ENCODE measurements at regions not wholly inside any gene's neighbourhood (a gene's known extent, or its start where the extent isn't known, plus 50 kb on each side); places are given as distances from the start of the nearest gene placed in this dataset.

GRCh38 chr14:96702831-96703230, 94.4 kb upstream of the VRK1 start:
- Mint-ChIP-seq H3K27ac (ENCODE audit: unreplicated experiment) (no peak overlapping the region), H3K4me3 (ENCODE audit: low read depth, unreplicated experiment) (no peak overlapping the region), H3K27me3 (ENCODE audit: unreplicated experiment) (peaks cover 54% of the 10 kb centered on the region), H3K9me3 (ENCODE audit: low read depth, unreplicated experiment) (no peaks in the 10 kb centered on the region), H3K4me1 (ENCODE audit: low read depth, unreplicated experiment) (no peaks in the 10 kb centered on the region), H3K36me3 (ENCODE audit: insufficient read depth, unreplicated experiment) (no peaks in the 10 kb centered on the region)
- no TSS peak for BruUV-seq (replicated peaks)
- DNase-seq: no peak
- intact Hi-C loops (cut with micrococcal nuclease; ENCODE audit: unreplicated experiment): no loop called here
- CTCF ChIA-PET: interaction anchor here (0.8 kb wide), 1 partner anchor 11 kb away, joined by 4 read pairs; no protein-coding TSS in a partner anchor
- TF ChIP-seq CTCF (IDR thresholded peaks at IDR 0.05; ENCODE audit: unreplicated experiment): no peak

DNA sequence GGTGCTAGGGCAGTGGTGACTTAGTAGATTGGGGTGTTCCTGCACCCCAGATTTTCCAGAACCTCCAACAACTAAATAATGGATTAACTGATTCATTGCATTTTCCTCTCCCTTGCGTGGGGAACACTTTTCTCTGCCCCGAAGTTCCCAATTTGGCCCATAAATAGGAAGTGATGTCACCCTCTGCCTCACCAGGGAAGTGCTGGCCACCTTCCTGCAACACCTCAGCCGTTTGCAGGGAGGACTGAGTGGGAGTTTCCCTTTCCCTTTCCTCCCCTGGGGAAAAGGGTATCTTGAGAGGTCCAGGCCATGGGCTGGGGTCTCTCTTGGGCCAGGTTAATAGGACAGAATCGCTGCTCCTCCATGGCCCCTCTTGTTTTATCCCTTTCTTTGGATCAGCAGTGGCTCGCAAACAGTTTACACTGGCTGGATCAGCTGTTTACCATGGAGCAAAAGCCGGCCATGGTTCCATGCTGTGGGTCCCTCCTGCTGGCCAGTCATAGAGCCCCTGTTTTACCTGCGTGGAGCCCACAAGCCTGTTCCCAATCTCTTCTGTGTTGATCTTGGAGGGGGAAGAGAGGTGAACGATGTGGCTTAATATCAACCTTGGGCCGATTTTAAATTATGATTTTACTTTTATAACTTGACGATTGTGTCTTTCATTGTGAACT, 91.6 kb upstream of the VRK1 start:
- BruUV-seq (replicated peaks): no TSS peak
- no peak overlapping the region for H3K4me3 Mint-ChIP-seq (ENCODE audit: low read depth, unreplicated experiment)
- CTCF ChIA-PET: no interaction called here
- H3K4me1 Mint-ChIP-seq (ENCODE audit: low read depth, unreplicated experiment): no peaks in the 10 kb centered on the region
- H3K9me3 Mint-ChIP-seq (ENCODE audit: low read depth, unreplicated experiment): no peaks in the 10 kb centered on the region
- DNase-seq: no peak
- TF ChIP-seq CTCF (IDR thresholded peaks at IDR 0.05; ENCODE audit: unreplicated experiment): no peak
- intact Hi-C loops (cut with micrococcal nuclease; ENCODE audit: unreplicated experiment): no loop called here
- no peak overlapping the region for H3K27ac Mint-ChIP-seq (ENCODE audit: unreplicated experiment)
- H3K27me3 Mint-ChIP-seq (ENCODE audit: unreplicated experiment): peaks cover 46% of the 10 kb centered on the region
- no peaks in the 10 kb centered on the region for H3K36me3 Mint-ChIP-seq (ENCODE audit: insufficient read depth, unreplicated experiment)

- CTCF ChIA-PET: interaction anchor here (0.5 kb wide), 1 partner anchor 109 kb away, joined by 6 read pairs; no protein-coding TSS in a partner anchor
- H3K27me3 Mint-ChIP-seq (ENCODE audit: unreplicated experiment): peaks cover 59% of the 10 kb centered on the region
- H3K36me3 Mint-ChIP-seq (ENCODE audit: insufficient read depth, unreplicated experiment): no peaks in the 10 kb centered on the region
Observed at GRCh38 chr14:96706893-96707292, 90.3 kb upstream of the VRK1 start.

DNA sequence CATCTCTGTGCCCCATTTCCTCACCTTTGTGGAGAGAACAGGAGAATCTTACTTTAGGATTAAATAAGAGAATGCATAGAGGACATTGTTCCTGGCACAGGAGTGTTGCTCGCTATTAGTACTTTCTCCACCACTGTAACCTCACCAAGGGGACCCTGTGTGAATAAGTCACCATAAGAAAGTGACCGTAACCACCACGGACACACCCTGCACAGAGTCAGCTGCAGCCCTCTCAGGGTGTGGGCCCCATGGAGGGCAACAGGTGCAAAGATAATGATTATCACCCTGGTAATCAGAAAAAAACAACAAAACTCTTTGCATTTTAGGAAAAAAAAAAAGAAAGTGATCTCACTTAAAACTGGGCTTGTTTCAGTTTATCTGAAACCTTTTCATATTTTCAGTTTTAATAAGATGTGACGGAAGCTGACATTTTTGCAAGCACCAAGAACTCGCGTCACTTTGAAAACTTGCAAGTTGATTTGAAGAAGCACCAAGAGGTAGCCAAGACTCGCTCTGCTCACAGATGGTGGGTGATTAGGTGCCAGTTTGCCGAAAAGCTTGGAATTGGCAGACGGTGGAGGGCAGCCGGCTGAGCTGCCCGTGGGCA, 87.0 kb upstream of the VRK1 start:
- H3K4me1 Mint-ChIP-seq (ENCODE audit: low read depth, unreplicated experiment): no peaks in the 10 kb centered on the region
- no peak for DNase-seq
- peaks cover 60% of the 10 kb centered on the region for H3K27me3 Mint-ChIP-seq (ENCODE audit: unreplicated experiment)
- H3K9me3 Mint-ChIP-seq (ENCODE audit: low read depth, unreplicated experiment): no peaks in the 10 kb centered on the region
- no peak overlapping the region for H3K27ac Mint-ChIP-seq (ENCODE audit: unreplicated experiment)
- intact Hi-C loops (cut with micrococcal nuclease; ENCODE audit: unreplicated experiment): no loop called here
- no peak overlapping the region for H3K4me3 Mint-ChIP-seq (ENCODE audit: low read depth, unreplicated experiment)
- CTCF ChIA-PET: no interaction called here
- TF ChIP-seq CTCF (IDR thresholded peaks at IDR 0.05; ENCODE audit: unreplicated experiment): no peak
- no peaks in the 10 kb centered on the region for H3K36me3 Mint-ChIP-seq (ENCODE audit: insufficient read depth, unreplicated experiment)
- BruUV-seq (replicated peaks): no TSS peak

More at GRCh38 chr14:96706893-96707292, 90.3 kb upstream of the VRK1 start:
- H3K9me3 Mint-ChIP-seq (ENCODE audit: low read depth, unreplicated experiment): no peaks in the 10 kb centered on the region
- no peak for TF ChIP-seq CTCF (IDR thresholded peaks at IDR 0.05; ENCODE audit: unreplicated experiment)
- intact Hi-C loops (cut with micrococcal nuclease; ENCODE audit: unreplicated experiment): no loop called here
- no peak overlapping the region for H3K27ac Mint-ChIP-seq (ENCODE audit: unreplicated experiment)
- no peak overlapping the region for H3K4me3 Mint-ChIP-seq (ENCODE audit: low read depth, unreplicated experiment)
- no peak for DNase-seq
- BruUV-seq (replicated peaks): no TSS peak
- H3K4me1 Mint-ChIP-seq (ENCODE audit: low read depth, unreplicated experiment): no peaks in the 10 kb centered on the region

Measured in Calu3 (cell line).